ENCODE measurements at regions not wholly inside any gene's neighbourhood (a gene's known extent, or its start where the extent isn't known, plus 50 kb on each side); places are given as distances from the start of the nearest gene placed in this dataset.

- TF ChIP-seq CTCF (IDR thresholded peaks at IDR 0.05) (no peak), POLR2A (IDR thresholded peaks at IDR 0.05) (no peak)
Measured at GRCh38 chr3:162626172-162626571, 1129.6 kb downstream of the OTOL1 start.

Measured in body of pancreas (tissue), 4 donors.